ENCODE measurements at regions not wholly inside any gene's neighbourhood (a gene's known extent, or its start where the extent isn't known, plus 50 kb on each side); places are given as distances from the start of the nearest gene placed in this dataset.

DNA sequence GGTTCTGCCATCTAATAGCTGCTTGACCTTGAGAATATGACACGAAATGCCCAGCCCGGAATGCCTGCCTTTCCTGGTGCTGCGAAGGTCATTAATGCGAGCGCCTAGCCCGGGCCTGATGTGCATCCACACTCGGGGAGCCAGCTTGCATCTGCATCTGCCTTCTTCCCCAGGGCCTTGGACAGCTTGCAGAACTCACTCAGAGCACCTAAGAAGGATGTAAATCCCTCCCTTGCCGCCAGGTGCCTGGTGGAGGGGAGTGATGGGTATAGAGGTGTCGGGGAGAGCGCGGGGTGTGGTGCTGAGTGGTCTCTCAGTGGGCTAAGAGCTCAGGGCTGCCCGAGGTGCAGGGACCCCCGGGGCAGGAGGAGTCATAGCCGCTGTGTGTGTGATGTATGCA is 127.2 kb downstream of the MRPL36 start:
- POLR2A ChIA-PET, result no interaction called here
- no peak for TF ChIP-seq ZNF560 (tag by site-specific recombination; IDR thresholded peaks at IDR 0.05; ENCODE audit: borderline replicate concordance)
- TF ChIP-seq ZNF391 (tag by site-specific recombination; IDR thresholded peaks at IDR 0.05; ENCODE audit: borderline replicate concordance, low read depth), result no peak
- no peak for TF ChIP-seq ZNF202 (tag by site-specific recombination; IDR thresholded peaks at IDR 0.05; ENCODE audit: borderline replicate concordance)
- no peaks in the 10 kb centered on the region for H3K36me3 ChIP-seq (ENCODE audit: control insufficient read depth in 2 of 2, insufficient read depth in 1 of 2, low read length in 2 of 2)
- H3K4me3 ChIP-seq (ENCODE audit: low read depth, low read length), result no peak overlapping the region
- no peaks in the 10 kb centered on the region for H3K9me3 ChIP-seq (ENCODE audit: control insufficient read depth, insufficient read depth, low read depth, low read length)
- no peak overlapping the region for H3K27ac ChIP-seq (ENCODE audit: extremely low read depth, low read depth, low read length)
- no peaks in the 10 kb centered on the region; the same call in 1 of the 2 replicates for H3K4me1 ChIP-seq (ENCODE audit: control insufficient read depth, insufficient read depth, low read length)
- CTCF ChIA-PET, result no interaction called here

GRCh38 chr5:1671351-1671750 is 128.3 kb downstream of the MRPL36 start:
- no peak overlapping the region for H3K4me3 ChIP-seq (ENCODE audit: low read depth, low read length)
- no peak overlapping the region for H3K27ac ChIP-seq (ENCODE audit: extremely low read depth, low read depth, low read length)
- no peaks in the 10 kb centered on the region; the same call in 1 of the 2 replicates for H3K4me1 ChIP-seq (ENCODE audit: control insufficient read depth, insufficient read depth, low read length)
- no peak for TF ChIP-seq ZNF280D (tag by site-specific recombination; IDR thresholded peaks at IDR 0.05)
- TF ChIP-seq ZNF112 (tag by site-specific recombination; IDR thresholded peaks at IDR 0.05), result no peak
- no peak for TF ChIP-seq ZNF561 (tag by site-specific recombination; IDR thresholded peaks at IDR 0.05; ENCODE audit: borderline replicate concordance)
- TF ChIP-seq ZNF548 (tag by site-specific recombination; IDR thresholded peaks at IDR 0.05), result no peak
- no peak for TF ChIP-seq ZNF629 (tag by site-specific recombination; IDR thresholded peaks at IDR 0.05)
- TF ChIP-seq SP2 (tag by site-specific recombination; IDR thresholded peaks at IDR 0.05), result no peak
- no peak for TF ChIP-seq ZNF558 (tag by site-specific recombination; IDR thresholded peaks at IDR 0.05)
- no peak for TF ChIP-seq ZNF621 (tag by site-specific recombination; IDR thresholded peaks at IDR 0.05)
- TF ChIP-seq PRDM2 (tag by site-specific recombination; IDR thresholded peaks at IDR 0.05; ENCODE audit: borderline replicate concordance), result no peak
- no peak for TF ChIP-seq ZNF776 (tag by site-specific recombination; IDR thresholded peaks at IDR 0.05; ENCODE audit: borderline replicate concordance)
- no peak for TF ChIP-seq ZNF623 (tag by site-specific recombination; IDR thresholded peaks at IDR 0.05)
- no peak for TF ChIP-seq SETDB1 (IDR thresholded peaks at IDR 0.05; ENCODE audit: insufficient read length, low read length)
- TF ChIP-seq GFI1B (tag by site-specific recombination; IDR thresholded peaks at IDR 0.05), result no peak
- TF ChIP-seq ZFP37 (tag by site-specific recombination; IDR thresholded peaks at IDR 0.05), result no peak
- no peak for TF ChIP-seq PBX3 (CRISPR knock-in tag; IDR thresholded peaks at IDR 0.05)
- TF ChIP-seq HOXC10 (CRISPR knock-in tag; IDR thresholded peaks at IDR 0.05), result no peak
- ChIA-PET CTCF (no interaction called here), POLR2A (no interaction called here)
- no peaks in the 10 kb centered on the region for H3K36me3 ChIP-seq (ENCODE audit: control insufficient read depth in 2 of 2, insufficient read depth in 1 of 2, low read length in 2 of 2)
- no peaks in the 10 kb centered on the region for H3K9me3 ChIP-seq (ENCODE audit: control insufficient read depth, insufficient read depth, low read depth, low read length)

All from HEK293 (cell line).